A204.1 (cell line): ENCODE measurements at regions not wholly inside any gene's neighbourhood (a gene's known extent, or its start where the extent isn't known, plus 50 kb on each side); places are given as distances from the start of the nearest gene placed in this dataset.
"Not testable (repeated sequence)": the region's sequence is repeated elsewhere in the genome, so short reads cannot be mapped to it uniquely, and the experiment has no call there.

ENCODE experiments used
- FAIRE-seq: peaks from 2 replicates; lab custom pipeline; 2012; peaks lifted over from hg19 to GRCh38; lab: Jason Lieb, UNC

- FAIRE-seq: no peak
Observed at GRCh38 chr10:6678211-6678803, 98.2 kb upstream of the PRKCQ start.

GRCh38 chr10:6677129-6677528 is 97.1 kb upstream of the PRKCQ start:
- FAIRE-seq: not testable (repeated sequence)

GRCh38 chr10:6674291-6674690 is 94.2 kb upstream of the PRKCQ start:
- FAIRE-seq: no peak

DNA sequence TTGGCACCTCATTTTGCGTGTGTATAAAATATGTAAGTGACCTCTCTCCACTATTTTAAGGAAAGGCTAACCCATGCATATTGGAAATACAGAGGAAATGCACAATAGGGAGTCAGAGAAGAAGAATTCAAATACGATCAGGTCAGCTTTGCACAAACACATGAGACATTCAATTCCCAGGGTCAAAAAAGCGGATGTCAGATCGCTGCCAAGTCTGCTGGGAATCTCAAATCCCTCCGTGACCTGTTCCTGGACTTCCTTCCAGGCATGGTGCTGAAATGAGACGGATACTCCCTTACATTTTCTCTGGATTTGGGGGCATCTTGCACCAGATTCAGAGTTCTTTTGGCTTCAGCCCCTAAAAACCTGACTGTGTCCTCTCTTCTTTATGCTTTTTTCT is 91.9 kb upstream of the PRKCQ start:
- FAIRE-seq: no peak

DNA sequence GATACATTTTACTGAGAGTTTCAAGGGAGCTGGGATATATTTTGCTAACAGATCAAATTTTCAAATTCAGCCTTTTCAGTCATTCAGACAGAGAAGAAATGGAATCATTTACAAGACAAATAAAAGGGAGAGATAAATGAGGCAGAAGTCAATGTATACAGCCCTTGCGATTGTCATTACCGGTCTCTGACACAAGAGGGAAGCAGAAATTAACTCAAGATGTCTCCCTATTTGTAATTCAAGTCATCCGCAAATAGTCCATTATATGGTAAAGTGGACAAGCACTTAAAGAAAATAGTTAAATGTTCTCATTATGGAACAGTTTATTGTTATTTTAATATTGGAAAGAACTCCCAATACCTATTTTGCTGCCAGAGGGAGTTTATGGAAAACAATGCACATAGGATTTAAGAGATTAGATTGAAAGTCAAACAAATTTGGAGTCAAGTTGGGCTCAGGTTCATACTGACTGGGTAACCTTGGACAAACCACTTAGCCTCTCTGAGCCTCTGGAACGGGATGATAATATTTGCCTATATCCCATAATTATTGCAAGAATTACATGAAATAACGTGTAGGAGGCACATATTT is 89.3 kb upstream of the PRKCQ start:
- peak; percentile 55 for FAIRE-seq

GRCh38 chr10:6667679-6668270 is 87.7 kb upstream of the PRKCQ start:
- FAIRE-seq: no peak

GRCh38 chr10:6667150-6667549 is 87.1 kb upstream of the PRKCQ start:
- FAIRE-seq: peak; percentile 23

DNA sequence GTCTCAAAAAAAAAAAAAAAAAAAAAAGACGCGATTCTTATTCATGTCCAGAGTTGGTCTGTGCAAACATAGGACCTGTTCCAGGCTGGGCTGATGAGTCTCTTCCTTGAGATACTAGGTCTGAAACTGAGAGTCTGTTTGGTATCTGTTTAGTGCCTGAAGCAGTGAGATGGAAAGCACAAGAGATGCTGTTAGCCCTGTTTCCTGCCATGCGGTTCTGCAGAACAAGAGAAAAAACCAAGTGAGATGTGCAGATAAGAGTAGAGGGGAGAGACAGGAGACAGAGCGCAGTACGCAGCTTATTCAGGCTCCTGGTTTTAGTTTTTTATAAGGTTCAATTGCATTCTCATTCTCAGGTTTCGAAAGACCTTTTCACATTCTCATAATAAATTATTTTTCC is 85.8 kb upstream of the PRKCQ start:
- no peak for FAIRE-seq

DNA sequence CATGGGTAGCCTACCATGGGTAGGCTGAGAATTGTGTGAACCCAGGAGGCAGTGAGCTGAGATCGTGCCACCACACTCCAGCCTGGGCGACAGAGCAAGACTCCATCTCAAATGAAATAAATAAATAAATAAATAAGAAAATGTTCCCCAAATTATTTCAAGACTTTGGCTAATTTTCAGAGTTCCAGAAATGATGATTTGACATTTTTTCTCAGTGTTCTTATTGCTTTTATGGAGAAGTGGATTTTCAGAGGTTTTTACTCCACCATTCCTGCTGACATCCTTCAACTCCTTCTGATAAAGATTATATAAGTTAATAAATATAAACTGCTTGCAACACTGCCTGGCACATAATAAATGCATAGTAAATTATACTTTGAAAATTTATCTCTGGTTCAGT is 80.4 kb upstream of the PRKCQ start:
- FAIRE-seq: no peak

GRCh38 chr10:6659451-6659850 is 79.4 kb upstream of the PRKCQ start:
- FAIRE-seq: no peak

- FAIRE-seq: no peak
Observed at GRCh38 chr10:6657669-6658068, 77.6 kb upstream of the PRKCQ start.

GRCh38 chr10:6657196-6657595 is 77.1 kb upstream of the PRKCQ start:
- FAIRE-seq: no peak

GRCh38 chr10:6654571-6654970 is 74.5 kb upstream of the PRKCQ start:
- FAIRE-seq: no peak

DNA sequence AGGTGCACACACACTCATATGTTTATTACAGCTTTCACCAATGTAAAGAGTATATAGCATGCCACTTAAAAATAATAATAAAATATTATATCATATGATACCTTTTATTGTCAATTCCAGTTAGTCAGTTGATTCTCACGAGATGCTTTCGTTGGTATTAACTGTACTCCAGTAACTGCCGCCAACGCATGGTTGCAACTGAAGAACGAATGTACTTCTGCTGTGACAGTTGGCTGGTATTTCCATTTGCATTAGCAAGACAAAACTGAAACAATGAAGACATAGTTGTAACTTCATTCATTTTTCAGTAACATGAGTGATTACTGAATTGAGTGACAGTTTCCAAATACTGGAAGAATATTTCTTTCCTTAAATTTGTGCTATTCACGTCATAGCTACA is 70.5 kb upstream of the PRKCQ start:
- no peak for FAIRE-seq

GRCh38 chr10:6649903-6650302 is 69.8 kb upstream of the PRKCQ start:
- no peak for FAIRE-seq

DNA sequence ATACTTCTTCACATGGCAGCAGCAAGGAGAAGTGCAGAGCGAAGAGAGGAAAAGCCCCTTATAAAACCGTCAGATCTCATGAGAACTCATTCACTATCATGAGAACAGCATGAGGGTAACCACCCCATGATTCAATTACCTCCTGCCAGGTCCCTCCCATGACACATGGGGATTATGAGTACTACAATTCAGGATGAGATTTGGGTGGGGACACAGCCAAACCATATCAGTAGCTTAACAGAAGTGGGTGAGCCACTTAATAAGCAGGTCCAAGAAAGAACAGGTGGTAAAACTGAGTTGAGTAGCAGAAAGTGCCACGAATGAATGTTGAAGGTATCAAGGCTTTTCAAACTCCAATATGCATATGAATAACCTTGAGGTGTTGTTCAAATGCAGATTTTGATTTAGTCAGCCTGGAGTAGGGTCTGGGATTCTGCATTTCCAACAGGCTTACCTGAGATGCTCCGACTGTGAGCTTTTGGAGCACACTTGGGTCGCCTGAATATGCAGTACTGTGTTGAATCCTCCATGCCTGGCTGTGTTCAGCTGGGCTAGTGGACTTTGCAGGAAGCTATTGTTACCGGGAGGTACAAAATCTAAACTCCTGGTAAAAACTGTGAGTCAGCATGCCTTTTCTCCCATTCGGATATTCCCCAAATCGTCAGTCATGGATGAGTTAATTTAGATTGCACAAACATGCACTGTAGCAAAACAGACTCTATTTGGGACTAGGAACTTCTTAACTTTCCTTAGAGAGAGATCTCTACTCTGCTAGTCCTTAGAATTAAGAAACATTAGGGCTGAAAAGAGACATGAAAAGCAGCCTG is 69.0 kb upstream of the PRKCQ start:
- no peak for FAIRE-seq

- no peak for FAIRE-seq
Observed at GRCh38 chr10:6647811-6648526, 67.9 kb upstream of the PRKCQ start.

- FAIRE-seq: no peak
Observed at GRCh38 chr10:6643962-6644361, 63.9 kb upstream of the PRKCQ start.

DNA sequence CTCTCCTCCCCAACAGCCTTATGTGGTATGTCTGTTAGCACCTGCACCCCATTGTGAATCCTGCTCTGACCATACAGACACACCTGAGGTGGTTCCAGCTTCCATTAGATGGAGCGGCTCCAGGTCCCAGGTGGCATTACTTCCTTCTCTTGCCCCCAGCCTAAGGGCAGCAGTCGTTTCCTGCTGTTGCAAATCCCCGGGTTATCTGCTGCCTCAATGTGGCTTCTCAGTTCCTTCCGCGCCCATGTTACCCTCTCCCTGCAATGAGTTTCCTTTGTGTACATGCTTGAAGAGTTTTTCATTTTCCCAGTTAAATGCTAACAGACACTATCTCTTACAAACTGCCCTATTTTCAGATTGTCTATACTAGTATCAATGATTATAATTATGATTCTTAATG is 62.8 kb upstream of the PRKCQ start:
- no peak for FAIRE-seq

DNA sequence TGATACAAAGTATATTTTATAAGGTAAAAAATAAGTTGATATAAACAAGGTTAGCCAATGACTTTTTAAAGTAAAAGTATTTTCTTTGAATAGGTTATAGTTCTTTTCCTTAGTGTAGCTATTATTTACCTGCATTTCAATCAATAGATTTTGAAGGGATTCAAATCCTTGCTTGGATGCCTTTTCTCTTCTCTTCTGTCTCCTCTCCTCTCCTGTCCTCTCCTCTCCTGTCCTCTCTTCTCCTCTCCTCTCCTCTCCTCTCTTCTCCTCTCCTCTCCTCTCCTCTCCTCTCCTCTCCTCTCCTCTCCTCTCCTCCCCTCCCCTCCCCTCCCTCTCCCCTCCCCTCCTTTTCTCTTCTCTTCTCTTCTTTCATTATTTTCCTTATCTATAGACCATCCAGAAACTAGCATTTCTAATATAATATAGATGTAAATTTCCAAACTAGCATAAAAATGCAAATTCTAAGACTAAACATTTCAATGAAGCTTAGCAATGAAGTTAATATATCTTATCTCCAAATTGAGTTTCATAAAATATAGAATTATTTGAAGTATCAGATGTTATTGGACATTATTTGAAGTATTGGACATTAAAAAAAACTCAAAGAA is 60.5 kb upstream of the PRKCQ start:
- FAIRE-seq: no peak

DNA sequence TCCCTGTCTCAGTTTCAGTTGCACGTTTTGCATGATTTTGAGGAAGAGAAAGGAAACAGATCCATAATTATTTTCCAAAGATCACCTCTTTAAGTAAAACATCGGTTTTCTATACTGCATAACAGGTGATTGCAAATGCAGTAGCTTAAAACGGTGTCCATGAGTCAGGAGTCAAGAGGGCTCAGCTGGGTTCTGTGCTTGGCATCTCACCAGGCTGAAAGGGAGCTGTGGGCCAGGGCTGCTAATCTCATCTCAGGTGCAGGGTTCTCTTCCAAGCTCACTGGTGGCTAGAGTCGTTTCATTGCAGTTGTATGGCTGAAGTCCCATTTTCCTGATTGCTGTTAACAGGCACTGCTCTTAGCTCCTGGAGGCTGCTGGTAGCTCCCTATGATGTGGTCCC is 57.0 kb upstream of the PRKCQ start:
- FAIRE-seq: no peak

DNA sequence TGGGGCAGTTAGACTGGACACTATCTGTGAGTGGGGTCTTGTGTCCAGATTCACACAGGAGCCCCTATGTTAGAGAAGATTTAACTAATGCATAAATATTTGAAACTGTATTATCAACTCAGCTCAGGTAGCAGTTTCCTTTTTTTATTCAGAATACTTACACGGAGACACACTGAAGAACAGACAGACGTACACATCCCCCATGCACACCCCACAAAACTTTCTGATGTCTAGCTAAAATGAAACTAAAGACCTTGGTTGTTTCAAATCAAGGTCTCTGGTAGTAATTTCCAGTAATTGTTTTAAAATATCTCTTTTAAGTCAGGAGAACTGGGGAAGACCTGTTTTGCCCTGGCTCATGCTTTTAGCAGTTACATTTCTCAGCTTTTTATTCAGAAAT is 55.7 kb upstream of the PRKCQ start:
- FAIRE-seq: no peak
